HG03135 (cell line): ENCODE measurements at regions not wholly inside any gene's neighbourhood (a gene's known extent, or its start where the extent isn't known, plus 50 kb on each side); places are given as distances from the start of the nearest gene placed in this dataset.
"Not testable (repeated sequence)": the region's sequence is repeated elsewhere in the genome, so short reads cannot be mapped to it uniquely, and the experiment has no call there.

Source experiments
- ATAC-seq: cut with Tn5 transposase; IDR thresholded peaks from one replicate; pipeline ENCODE4 v1.9.1; 2021; ENCODE audit warnings: mild to moderate bottlenecking, moderate library complexity; ENCODE audit not compliant: unreplicated experiment

- no peak for ATAC-seq
Observed at GRCh38 chr6:130603391-130603790, 223.8 kb upstream of the SMLR1 start.

DNA sequence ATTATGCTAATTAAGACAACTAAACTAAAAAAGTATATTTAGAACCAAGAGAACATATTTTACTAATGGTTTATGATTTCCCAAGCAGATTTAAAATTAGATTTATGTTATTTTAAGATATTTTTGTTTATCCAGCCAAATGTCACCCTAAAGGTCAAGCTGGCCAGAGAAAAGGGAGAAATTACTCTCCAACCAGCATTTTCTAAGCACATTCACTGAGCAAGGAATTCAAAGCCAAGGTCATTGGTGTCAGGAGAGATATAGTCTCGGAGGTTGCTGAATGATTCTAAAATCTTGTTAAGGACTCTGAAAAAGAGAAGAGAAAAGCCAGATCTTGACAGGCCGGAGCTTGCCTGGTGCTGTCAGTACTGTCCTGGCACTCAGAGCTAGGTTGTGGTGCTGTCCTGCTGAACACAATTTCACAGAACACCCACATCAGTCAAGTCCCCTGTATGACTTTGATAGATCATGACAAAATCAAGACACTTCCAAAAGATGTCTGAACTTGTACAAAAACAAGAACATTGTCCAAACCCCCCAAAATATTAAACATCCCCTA, 222.3 kb upstream of the SMLR1 start:
- ATAC-seq, result no peak

GRCh38 chr6:130610303-130610702, 216.9 kb upstream of the SMLR1 start:
- no peak for ATAC-seq

DNA sequence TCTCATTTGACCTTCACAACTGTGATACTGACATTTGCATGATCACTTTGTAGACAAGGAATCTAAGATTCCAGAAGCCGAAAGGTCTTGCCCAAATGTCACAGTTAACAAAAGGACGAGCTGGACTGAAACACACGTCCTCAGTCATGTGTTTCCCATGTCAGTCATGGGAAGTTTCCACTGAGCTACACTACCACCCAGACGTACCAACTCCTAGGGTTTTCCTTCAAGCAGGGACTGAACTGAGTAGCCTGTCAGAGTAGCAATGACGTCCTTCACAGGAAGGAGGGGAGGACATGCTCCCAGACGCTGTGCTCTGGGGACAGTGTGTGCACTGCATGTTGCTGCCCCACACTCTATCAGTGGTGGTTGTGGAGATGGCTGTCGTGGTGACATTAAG, 215.8 kb upstream of the SMLR1 start:
- no peak for ATAC-seq

GRCh38 chr6:130613176-130613575, 214.0 kb upstream of the SMLR1 start:
- ATAC-seq, result no peak

GRCh38 chr6:130615816-130616215, 211.4 kb upstream of the SMLR1 start:
- ATAC-seq, result no peak

GRCh38 chr6:130617658-130618057, 209.5 kb upstream of the SMLR1 start:
- no peak for ATAC-seq

DNA sequence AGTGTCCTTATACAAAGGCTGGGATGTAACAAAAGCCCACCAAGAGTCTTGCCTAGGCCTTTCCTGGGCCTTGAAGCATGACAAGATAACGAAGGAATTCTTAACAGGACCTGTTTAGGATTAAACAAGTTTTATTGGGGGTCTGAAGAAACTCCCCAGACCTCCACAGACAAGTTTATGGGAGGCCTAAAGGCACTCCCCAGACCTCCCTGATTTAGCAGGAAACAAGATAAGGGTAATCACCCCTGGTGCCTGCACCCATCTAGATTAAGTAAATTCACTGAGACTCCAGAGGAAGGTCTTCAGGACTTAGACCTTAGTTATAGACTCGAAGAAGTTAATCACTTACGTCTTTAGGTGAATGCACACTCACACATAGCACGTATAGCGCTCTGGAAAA, 208.4 kb upstream of the SMLR1 start:
- not testable (repeated sequence) for ATAC-seq

GRCh38 chr6:130620338-130620781, 206.8 kb upstream of the SMLR1 start:
- ATAC-seq, result no peak

GRCh38 chr6:130622142-130622541, 205.1 kb upstream of the SMLR1 start:
- ATAC-seq, result no peak

- no peak for ATAC-seq
Observed at GRCh38 chr6:130624046-130624445, 203.2 kb upstream of the SMLR1 start.

DNA sequence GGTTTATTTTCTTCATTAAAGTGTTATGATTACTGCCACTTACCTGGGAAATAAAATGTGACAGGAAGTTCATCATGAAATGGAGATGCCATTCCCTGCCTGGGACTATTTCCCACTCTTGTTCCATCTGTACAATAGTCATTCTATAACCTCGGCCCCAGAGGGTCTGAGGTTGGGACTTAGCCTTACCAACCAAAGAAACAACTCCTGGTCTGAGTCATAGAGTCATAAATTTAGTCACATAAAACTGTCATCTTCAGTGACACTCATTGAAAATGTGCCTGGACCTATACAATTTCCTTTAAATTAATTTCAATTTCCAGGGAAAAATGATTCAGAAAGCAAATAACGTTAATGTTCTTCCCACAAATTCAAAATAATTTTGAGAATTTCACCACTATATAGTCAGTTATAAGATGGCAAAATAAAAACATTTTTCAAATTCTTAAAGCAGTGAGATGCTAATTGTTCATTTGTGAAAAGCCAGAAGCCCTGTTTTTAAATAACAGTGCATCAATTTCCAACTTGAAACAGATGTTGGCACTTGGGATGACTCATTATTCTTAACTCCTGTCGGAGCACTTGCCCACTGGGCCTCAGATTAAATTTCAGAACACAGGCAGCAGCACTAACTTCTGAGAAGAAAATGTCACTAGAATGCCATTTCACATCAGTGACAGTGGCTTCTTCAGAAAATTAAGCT, 201.2 kb upstream of the SMLR1 start:
- ATAC-seq, result peak; percentile 67

DNA sequence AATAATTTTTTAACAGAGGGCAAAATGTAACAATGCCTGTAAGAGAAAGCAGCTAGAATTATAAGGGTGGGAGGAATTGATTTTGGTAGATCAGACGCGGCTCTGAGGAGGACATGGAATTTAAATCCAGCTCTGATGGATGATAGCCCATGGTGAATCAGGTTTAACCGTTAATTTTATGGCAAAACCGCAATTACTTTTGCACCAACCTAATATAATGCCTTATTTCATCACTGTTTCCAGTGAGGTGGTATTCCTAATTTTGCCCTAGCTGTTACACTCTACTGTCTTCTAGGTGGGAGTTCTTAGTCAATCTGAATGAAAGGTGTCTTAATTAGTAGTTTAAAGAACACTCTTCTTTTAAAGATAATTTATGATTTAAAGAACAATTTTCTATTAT, 198.3 kb upstream of the SMLR1 start:
- ATAC-seq, result no peak

GRCh38 chr6:130629640-130630039, 197.6 kb upstream of the SMLR1 start:
- ATAC-seq, result no peak

DNA sequence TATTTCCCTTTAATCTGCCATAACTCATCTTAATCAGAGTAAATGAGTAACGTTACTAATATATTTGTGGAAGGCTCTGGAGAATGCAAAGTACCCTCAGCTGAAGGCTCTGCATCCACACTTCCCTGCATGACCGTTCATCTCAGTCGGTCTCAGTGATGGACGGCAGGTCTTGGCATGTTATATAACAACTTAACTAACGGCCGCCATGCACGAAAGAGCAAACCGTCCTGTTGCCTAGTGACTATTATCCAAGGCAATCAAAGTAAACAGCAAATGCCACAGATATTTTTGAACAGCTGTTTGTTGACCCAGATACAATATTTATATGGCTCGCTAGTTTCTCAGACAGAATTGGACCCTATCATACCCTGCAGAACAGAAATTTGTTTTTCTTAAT, 194.9 kb upstream of the SMLR1 start:
- no peak for ATAC-seq

DNA sequence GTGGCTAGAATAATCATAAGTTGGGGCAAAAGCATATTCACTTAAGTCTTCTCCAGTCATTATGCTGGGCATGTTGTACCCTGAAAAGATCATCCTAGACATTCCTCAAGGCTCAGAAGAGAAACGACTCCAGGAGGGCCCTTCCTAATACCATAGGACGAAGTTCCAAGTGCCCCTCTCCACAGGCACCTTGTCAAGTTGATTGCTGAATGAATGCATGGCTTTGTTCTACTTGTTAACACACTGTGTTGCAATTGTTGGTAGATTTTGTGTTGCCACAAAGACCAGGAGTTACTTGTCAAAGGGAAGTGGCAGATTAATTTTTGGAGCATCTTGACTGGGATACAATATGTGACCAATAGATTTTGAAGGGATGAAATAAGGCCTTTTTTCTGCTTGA, 194.3 kb upstream of the SMLR1 start:
- ATAC-seq, result no peak

- ATAC-seq, result no peak
Observed at GRCh38 chr6:130643361-130643760, 183.8 kb upstream of the SMLR1 start.

- no peak for ATAC-seq
Observed at GRCh38 chr6:130644175-130644574, 183.0 kb upstream of the SMLR1 start.

GRCh38 chr6:130644769-130645168, 182.4 kb upstream of the SMLR1 start:
- not testable (repeated sequence) for ATAC-seq

DNA sequence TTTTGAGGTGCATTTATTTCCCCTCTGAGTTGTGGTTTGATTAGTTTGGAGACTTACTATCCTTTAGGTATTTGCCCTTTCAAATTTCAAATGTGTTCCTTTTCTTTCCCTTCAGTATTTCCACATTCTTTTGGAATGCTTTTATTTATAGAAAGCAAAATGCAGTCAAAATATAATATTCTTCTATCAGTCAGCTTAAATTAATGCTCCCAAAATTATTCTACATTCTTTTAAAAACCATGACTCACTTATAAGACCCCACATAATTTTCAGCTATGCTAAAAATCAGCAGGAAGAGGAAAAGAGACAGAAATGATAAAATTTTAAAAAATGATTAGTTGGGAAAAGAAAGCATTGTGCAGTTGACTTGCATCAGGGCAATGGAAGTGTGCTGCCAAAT, 180.0 kb upstream of the SMLR1 start:
- no peak for ATAC-seq

DNA sequence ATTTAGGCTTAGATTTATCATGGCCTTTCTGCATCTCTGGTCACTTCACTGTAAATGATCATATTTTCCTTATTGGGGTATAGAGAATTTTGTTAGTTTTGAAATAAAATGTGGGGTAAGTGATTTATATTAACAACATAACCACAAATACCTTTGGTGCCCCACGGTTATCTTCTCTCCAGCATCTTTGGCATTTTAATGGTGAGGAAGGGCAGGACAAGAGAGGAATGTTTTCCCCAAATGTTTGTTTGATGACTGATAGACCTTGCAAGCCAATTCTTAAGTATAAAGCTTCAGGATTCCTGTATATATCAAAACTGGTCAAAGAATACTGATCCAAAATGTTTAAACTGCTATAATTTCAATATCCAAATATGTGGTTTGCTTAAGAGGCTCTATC, 171.6 kb upstream of the SMLR1 start:
- no peak for ATAC-seq

- no peak for ATAC-seq
Observed at GRCh38 chr6:130661077-130661476, 166.1 kb upstream of the SMLR1 start.

DNA sequence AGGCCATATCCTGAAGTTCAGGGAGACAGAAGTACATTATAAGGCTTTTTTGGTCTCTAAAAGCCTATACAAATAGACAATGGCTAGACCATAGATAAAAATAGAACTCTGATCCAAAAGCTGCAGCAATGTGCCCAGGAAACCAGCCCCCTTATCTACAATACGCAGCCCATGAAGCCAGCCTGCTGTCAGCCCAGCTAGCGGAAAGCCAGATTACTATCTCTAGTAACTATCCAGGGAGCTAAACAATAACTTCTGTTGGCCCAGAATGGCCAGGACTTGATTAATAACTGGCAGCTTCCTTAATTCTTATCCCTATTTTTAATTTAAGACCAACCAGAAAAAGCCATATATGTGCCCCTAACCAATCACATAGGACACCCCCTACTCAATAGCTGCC, 160.4 kb upstream of the SMLR1 start:
- no peak for ATAC-seq
